ENCODE measurements at regions not wholly inside any gene's neighbourhood (a gene's known extent, or its start where the extent isn't known, plus 50 kb on each side); places are given as distances from the start of the nearest gene placed in this dataset.

- TF ChIP-seq CTCF (IDR thresholded peaks at IDR 0.05; ENCODE audit: low read depth, low read length, poor library complexity, severe bottlenecking) (no peak), EZH2phosphoT487 (IDR thresholded peaks at IDR 0.05; ENCODE audit: borderline replicate concordance, low read length) (no peak)
These were observed 107.7 kb downstream of the MTRR start for GRCh38 chr5:7976411-7977190.
